ENCODE measurements at regions not wholly inside any gene's neighbourhood (a gene's known extent, or its start where the extent isn't known, plus 50 kb on each side); places are given as distances from the start of the nearest gene placed in this dataset.

DNA sequence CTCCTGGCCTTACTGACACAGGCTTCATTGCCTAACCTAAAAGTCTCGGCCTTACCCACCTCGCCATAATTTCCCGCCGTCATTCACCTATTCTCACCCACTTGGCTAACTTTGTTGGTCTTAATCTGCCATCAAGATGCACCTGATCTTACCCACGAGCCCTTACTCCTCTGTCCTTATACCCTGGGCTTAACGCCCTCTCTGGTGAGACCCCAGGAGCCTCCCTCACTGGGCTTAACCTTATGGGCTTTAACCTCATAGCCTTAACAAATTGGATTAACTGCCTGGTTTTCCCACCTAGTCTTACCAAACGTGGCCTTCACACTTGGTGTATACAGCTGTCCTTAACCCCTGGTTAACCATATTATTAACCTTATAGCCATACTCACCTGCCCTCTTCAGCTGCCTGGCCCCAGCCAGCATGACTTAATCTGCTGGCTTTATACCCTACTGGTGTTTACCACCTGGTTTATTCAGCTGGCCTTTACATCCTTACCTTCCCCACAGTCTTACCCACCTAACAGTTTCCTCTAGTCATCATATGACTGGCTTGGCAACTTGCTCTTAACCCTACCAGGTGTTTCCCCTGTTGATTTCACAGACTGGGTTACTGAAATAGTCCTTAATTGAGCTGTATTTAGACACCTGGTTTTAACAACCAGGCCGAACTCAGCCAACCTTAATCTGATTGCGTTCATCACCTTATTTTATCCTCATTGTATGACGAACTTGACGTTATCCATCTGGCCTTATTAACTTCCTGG lies 132.0 kb upstream of the ZSWIM2 start (continued):
- TF ChIP-seq, protein P1, sequence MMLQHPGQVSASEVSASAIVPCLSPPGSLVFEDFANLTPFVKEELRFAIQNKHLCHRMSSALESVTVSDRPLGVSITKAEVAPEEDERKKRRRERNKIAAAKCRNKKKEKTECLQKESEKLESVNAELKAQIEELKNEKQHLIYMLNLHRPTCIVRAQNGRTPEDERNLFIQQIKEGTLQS (CRISPR knock-in tag; conservative IDR thresholded peaks at IDR 0.05) = no peak

DNA sequence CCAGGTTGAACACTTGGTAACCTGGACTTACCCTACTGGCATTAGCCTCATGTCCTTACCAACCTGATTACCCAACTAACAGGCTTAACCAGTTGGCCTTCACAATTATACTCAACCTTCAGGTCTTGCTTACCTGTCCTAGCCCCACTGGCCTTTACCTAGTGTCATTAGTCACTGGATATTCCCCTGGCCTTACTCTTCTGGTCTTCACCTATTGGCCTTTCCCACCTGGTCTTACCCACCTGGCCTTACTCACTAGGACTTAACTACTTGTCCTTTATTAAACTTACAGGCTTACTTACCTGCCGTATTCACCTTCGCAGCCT lies 131.1 kb upstream of the ZSWIM2 start:
- ATAC-seq (no peak), DNase-seq (ENCODE audit: low spot score) (no peak)
- no peak overlapping the region for H3K27ac Mint-ChIP-seq
- POLR2A ChIA-PET = no interaction called here
- no peaks in the 10 kb centered on the region for H3K9me3 Mint-ChIP-seq
- CTCF ChIA-PET = no interaction called here
- TF ChIP-seq, protein P2, sequence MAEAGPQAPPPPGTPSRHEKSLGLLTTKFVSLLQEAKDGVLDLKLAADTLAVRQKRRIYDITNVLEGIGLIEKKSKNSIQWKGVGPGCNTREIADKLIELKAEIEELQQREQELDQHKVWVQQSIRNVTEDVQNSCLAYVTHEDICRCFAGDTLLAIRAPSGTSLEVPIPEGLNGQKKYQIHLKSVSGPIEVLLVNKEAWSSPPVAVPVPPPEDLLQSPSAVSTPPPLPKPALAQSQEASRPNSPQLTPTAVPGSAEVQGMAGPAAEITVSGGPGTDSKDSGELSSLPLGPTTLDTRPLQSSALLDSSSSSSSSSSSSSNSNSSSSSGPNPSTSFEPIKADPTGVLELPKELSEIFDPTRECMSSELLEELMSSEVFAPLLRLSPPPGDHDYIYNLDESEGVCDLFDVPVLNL (CRISPR knock-in tag; IDR thresholded peaks at IDR 0.05; ENCODE audit: borderline replicate concordance, low read depth) = no peak
- TF ChIP-seq JUN (CRISPR knock-in tag; IDR thresholded peaks at IDR 0.05) = no peak
- no peak for TF ChIP-seq ZNF138 (CRISPR knock-in tag; conservative IDR thresholded peaks at IDR 0.05)
- TF ChIP-seq CREB1 (CRISPR knock-in tag; IDR thresholded peaks at IDR 0.05) = no peak
- TF ChIP-seq ZNF671 (CRISPR knock-in tag; IDR thresholded peaks at IDR 0.05) = no peak
- no peaks in the 10 kb centered on the region for H3K4me1 Mint-ChIP-seq
- H3K4me3 Mint-ChIP-seq = no peak overlapping the region
- H3K36me3 Mint-ChIP-seq = no peaks in the 10 kb centered on the region
- no peaks in the 10 kb centered on the region for H3K27me3 Mint-ChIP-seq (ENCODE audit: low read depth)

- ATAC-seq (no peak), DNase-seq (ENCODE audit: low spot score) (no peak)
- ChIA-PET POLR2A (no interaction called here), CTCF (no interaction called here)
- Mint-ChIP-seq H3K36me3 (no peaks in the 10 kb centered on the region), H3K27me3 (ENCODE audit: low read depth) (no peaks in the 10 kb centered on the region), H3K4me1 (no peaks in the 10 kb centered on the region), H3K4me3 (no peak overlapping the region), H3K27ac (no peak overlapping the region), H3K9me3 (no peaks in the 10 kb centered on the region)
- TF ChIP-seq, protein P1 (CRISPR knock-in tag; conservative IDR thresholded peaks at IDR 0.05) = no peak
- no peak for TF ChIP-seq GTF2I (CRISPR knock-in tag; conservative IDR thresholded peaks at IDR 0.05)
- no peak for TF ChIP-seq TP53 (CRISPR knock-in tag; IDR thresholded peaks at IDR 0.05)
- TF ChIP-seq, protein P3, sequence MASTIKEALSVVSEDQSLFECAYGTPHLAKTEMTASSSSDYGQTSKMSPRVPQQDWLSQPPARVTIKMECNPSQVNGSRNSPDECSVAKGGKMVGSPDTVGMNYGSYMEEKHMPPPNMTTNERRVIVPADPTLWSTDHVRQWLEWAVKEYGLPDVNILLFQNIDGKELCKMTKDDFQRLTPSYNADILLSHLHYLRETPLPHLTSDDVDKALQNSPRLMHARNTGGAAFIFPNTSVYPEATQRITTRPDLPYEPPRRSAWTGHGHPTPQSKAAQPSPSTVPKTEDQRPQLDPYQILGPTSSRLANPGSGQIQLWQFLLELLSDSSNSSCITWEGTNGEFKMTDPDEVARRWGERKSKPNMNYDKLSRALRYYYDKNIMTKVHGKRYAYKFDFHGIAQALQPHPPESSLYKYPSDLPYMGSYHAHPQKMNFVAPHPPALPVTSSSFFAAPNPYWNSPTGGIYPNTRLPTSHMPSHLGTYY (CRISPR knock-in tag; IDR thresholded peaks at IDR 0.05) = no peak
- no peak for TF ChIP-seq SMAD3 (CRISPR knock-in tag; IDR thresholded peaks at IDR 0.05; ENCODE audit: borderline replicate concordance)
- no peak for TF ChIP-seq NFE2L1 (CRISPR knock-in tag; IDR thresholded peaks at IDR 0.05)
- no peak for TF ChIP-seq PRDM15 (CRISPR knock-in tag; IDR thresholded peaks at IDR 0.05)
- TF ChIP-seq ELF4 (CRISPR knock-in tag; IDR thresholded peaks at IDR 0.05; ENCODE audit: low read depth) = no peak
- TF ChIP-seq ZNF425 (CRISPR knock-in tag; conservative IDR thresholded peaks at IDR 0.05) = no peak
- TF ChIP-seq RELA (CRISPR knock-in tag; IDR thresholded peaks at IDR 0.05; ENCODE audit: borderline replicate concordance) = no peak
- no peak for TF ChIP-seq HMGA2 (CRISPR knock-in tag; IDR thresholded peaks at IDR 0.05)
- TF ChIP-seq, protein P4, sequence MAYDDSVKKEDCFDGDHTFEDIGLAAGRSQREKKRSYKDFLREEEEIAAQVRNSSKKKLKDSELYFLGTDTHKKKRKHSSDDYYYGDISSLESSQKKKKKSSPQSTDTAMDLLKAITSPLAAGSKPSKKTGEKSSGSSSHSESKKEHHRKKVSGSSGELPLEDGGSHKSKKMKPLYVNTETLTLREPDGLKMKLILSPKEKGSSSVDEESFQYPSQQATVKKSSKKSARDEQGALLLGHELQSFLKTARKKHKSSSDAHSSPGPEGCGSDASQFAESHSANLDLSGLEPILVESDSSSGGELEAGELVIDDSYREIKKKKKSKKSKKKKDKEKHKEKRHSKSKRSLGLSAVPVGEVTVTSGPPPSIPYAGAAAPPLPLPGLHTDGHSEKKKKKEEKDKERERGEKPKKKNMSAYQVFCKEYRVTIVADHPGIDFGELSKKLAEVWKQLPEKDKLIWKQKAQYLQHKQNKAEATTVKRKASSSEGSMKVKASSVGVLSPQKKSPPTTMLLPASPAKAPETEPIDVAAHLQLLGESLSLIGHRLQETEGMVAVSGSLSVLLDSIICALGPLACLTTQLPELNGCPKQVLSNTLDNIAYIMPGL (CRISPR knock-in tag; IDR thresholded peaks at IDR 0.05) = no peak
- TF ChIP-seq FOXP1 (CRISPR knock-in tag; IDR thresholded peaks at IDR 0.05; ENCODE audit: borderline replicate concordance) = no peak
- no peak for TF ChIP-seq ZNF423 (CRISPR knock-in tag; IDR thresholded peaks at IDR 0.05)
- no peak for TF ChIP-seq NFATC4 (CRISPR knock-in tag; IDR thresholded peaks at IDR 0.05)
- TF ChIP-seq PRRX2 (CRISPR knock-in tag; IDR thresholded peaks at IDR 0.05) = no peak
- TF ChIP-seq ZMAT4 (CRISPR knock-in tag; IDR thresholded peaks at IDR 0.05) = no peak
Observed at GRCh38 chr2:186979439-186980116, 130.6 kb upstream of the ZSWIM2 start.
